Gastrocnemius medialis (tissue), 4 donors: ENCODE measurements at regions not wholly inside any gene's neighbourhood (a gene's known extent, or its start where the extent isn't known, plus 50 kb on each side); places are given as distances from the start of the nearest gene placed in this dataset.

Experiments used
- POLR2A ChIP-seq, 2 donors: fragments of 450-650 bp; IDR thresholded peaks; one replicate each; pipeline ENCODE4 v1.6.1; 2017; ENCODE audit warnings: antibody characterized with exemption in 2 of 2, mild to moderate bottlenecking in 2 of 2, moderate library complexity in 2 of 2
- TF ChIP-seq, protein P1 (sequence below), 5 experiments: fragments of 450-650 bp in 3 of 5; fragments of 200-600 bp in 2 of 5; sonication (generic) in 2 of 5; IDR thresholded peaks in 4 of 5; conservative IDR thresholded peaks in 1 of 5; 1 replicate in 4 of 5; 2 replicates in 1 of 5; pipeline ENCODE4 v1.5.1; 2016 to 2019; ENCODE audit warnings: antibody characterized with exemption in 5 of 5, mild to moderate bottlenecking in 3 of 5, moderate library complexity in 3 of 5

GRCh38 chr15:94580211-94580885, 349.0 kb downstream of the MCTP2 start:
- TF ChIP-seq, protein P1, sequence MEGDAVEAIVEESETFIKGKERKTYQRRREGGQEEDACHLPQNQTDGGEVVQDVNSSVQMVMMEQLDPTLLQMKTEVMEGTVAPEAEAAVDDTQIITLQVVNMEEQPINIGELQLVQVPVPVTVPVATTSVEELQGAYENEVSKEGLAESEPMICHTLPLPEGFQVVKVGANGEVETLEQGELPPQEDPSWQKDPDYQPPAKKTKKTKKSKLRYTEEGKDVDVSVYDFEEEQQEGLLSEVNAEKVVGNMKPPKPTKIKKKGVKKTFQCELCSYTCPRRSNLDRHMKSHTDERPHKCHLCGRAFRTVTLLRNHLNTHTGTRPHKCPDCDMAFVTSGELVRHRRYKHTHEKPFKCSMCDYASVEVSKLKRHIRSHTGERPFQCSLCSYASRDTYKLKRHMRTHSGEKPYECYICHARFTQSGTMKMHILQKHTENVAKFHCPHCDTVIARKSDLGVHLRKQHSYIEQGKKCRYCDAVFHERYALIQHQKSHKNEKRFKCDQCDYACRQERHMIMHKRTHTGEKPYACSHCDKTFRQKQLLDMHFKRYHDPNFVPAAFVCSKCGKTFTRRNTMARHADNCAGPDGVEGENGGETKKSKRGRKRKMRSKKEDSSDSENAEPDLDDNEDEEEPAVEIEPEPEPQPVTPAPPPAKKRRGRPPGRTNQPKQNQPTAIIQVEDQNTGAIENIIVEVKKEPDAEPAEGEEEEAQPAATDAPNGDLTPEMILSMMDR (IDR thresholded peaks at IDR 0.05 in 4 of 5, conservative IDR thresholded peaks at IDR 0.05 in 1 of 5), result no peak
- no peak for TF ChIP-seq POLR2A (IDR thresholded peaks at IDR 0.05)
